K562 (cell line): ENCODE measurements at regions not wholly inside any gene's neighbourhood (a gene's known extent, or its start where the extent isn't known, plus 50 kb on each side); places are given as distances from the start of the nearest gene placed in this dataset.
A peak's percentile ranks its signal among the peaks of the same experiment; 100 is the strongest.

ENCODE experiments used
- FOSL1 ChIP-seq: fragments of 200-800 bp; sonication (Bioruptor generic); conservative IDR thresholded peaks from 2 replicates; pipeline ENCODE4 v1.6.1; 2016; ENCODE audit warnings: missing genetic modification characterization, missing compliant biosample characterization
- LCOR ChIP-seq: sonication (generic); formaldehyde crosslinking; IDR thresholded peaks from 2 replicates; pipeline ENCODE4 v1.8.0; 2022; ENCODE audit warnings: mild to moderate bottlenecking, missing genetic modification reagents
- MYBL2 ChIP-seq, 2 experiments: fragments of 450-650 bp in 1 of 2; sonication (generic) in 1 of 2; formaldehyde crosslinking in 1 of 2; IDR thresholded peaks; 2 replicates each; pipeline versions ENCODE4 v1.6.1 to v1.8.1; 2017 to 2022; ENCODE audit warnings: borderline replicate concordance in 1 of 2, inconsistent platforms in 1 of 2, low read depth in 1 of 2, mild to moderate bottlenecking in 1 of 2, missing genetic modification reagents in 1 of 2, moderate library complexity in 1 of 2
- NR2C1 ChIP-seq, 2 experiments: fragments of 450-650 bp; IDR thresholded peaks; 2 replicates each; pipeline ENCODE4 v1.6.1; 2017; ENCODE audit warnings: mild to moderate bottlenecking in 2 of 2, antibody characterized with exemption in 1 of 2, inconsistent platforms in 1 of 2, missing compliant biosample characterization in 1 of 2, missing genetic modification characterization in 1 of 2
- POLR2B ChIP-seq: fragments of 450-650 bp; IDR thresholded peaks from 2 replicates; pipeline ENCODE4 v1.6.1; 2018; ENCODE audit warnings: low read depth; ENCODE audit not compliant: partially characterized antibody
- SMAD4 ChIP-seq: fragments of 250-450 bp; sonication (Bioruptor Pico); conservative IDR thresholded peaks from 2 replicates; pipeline ENCODE4 v1.8.0; 2021; ENCODE audit warnings: inconsistent platforms, mild to moderate bottlenecking, moderate library complexity
- SMARCE1 ChIP-seq: fragments of 450-650 bp; IDR thresholded peaks from 2 replicates; pipeline ENCODE4 v1.7.1; 2016; ENCODE audit warnings: mild to moderate bottlenecking
- ZNF408 ChIP-seq: fragments of 250-450 bp; sonication (Bioruptor Pico); IDR thresholded peaks from 2 replicates; pipeline ENCODE4 v1.4.0; 2020; ENCODE audit warnings: low read depth, mild to moderate bottlenecking, moderate library complexity
- TF ChIP-seq, protein P1 (sequence below): fragments of 200-800 bp; sonication (Bioruptor generic); IDR thresholded peaks from 2 replicates; pipeline ENCODE4 v1.6.1; 2017; ENCODE audit warnings: missing genetic modification characterization, missing compliant biosample characterization
- TF ChIP-seq, protein P2 (sequence below), 2 experiments: fragments of 450-650 bp; formaldehyde crosslinking in 1 of 2; IDR thresholded peaks; 2 replicates each; pipeline versions ENCODE4 v1.4.0 to v1.6.1; 2014 to 2020; ENCODE audit warnings: mild to moderate bottlenecking in 2 of 2, borderline replicate concordance in 1 of 2, low read depth in 1 of 2
- TF ChIP-seq, protein P3 (sequence below), 2 experiments: fragments of 450-650 bp; IDR thresholded peaks; 2 replicates each; pipeline ENCODE4 v1.6.1; 2016
- TF ChIP-seq, protein P4 (sequence below): sonication (generic); formaldehyde crosslinking; IDR thresholded peaks from 2 replicates; pipeline ENCODE4 v1.8.1; 2023; ENCODE audit warnings: mild to moderate bottlenecking, missing genetic modification reagents

DNA sequence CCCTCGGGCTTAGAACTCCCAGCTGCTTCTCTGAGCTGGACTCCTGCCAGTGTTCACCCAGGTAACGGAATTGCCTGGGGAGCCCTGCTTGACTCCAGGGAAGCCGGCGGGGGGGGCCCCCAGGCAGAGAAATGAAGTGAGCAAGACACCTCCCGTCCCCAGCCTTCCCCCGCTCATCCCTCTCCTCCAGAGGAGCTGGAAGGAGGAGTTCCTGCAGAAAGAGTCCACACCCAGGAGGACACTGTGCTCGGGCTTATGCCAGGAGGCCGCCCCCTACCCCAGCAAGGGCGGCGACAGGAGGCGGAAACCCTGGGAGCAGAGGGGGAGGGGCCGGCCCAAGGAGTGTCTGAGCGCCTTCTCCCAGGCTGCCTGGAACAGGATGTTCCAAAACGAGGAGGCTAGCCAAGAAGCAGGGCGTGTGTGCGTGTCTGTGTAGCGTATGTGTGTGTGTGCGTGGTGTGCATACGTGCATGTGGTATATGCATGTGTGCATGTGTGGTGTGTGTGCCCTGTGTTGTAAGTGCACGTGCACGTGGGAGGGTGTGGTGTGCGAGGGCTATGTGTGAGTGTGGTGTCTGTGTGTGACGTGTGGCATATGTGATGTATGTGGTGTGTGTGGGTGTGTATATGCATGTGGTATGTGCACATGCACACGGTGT is 511.3 kb downstream of the SHQ1 start (continued):
- no peak for TF ChIP-seq MYBL2 (IDR thresholded peaks at IDR 0.05; ENCODE audit: low read depth)
- no peak for TF ChIP-seq MYBL2 (CRISPR knock-in tag; IDR thresholded peaks at IDR 0.05; ENCODE audit: borderline replicate concordance)
- peak; percentile 30 for TF ChIP-seq POLR2B
- TF ChIP-seq LCOR (CRISPR knock-in tag) = no peak
- TF ChIP-seq SMARCE1 = 0 out of 2 replicates have a peak, but pooled peaks have one; percentile 38
- TF ChIP-seq, protein P1, sequence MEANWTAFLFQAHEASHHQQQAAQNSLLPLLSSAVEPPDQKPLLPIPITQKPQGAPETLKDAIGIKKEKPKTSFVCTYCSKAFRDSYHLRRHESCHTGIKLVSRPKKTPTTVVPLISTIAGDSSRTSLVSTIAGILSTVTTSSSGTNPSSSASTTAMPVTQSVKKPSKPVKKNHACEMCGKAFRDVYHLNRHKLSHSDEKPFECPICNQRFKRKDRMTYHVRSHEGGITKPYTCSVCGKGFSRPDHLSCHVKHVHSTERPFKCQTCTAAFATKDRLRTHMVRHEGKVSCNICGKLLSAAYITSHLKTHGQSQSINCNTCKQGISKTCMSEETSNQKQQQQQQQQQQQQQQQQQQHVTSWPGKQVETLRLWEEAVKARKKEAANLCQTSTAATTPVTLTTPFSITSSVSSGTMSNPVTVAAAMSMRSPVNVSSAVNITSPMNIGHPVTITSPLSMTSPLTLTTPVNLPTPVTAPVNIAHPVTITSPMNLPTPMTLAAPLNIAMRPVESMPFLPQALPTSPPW (CRISPR knock-in tag) = peak; percentile 93
- TF ChIP-seq, protein P2, sequence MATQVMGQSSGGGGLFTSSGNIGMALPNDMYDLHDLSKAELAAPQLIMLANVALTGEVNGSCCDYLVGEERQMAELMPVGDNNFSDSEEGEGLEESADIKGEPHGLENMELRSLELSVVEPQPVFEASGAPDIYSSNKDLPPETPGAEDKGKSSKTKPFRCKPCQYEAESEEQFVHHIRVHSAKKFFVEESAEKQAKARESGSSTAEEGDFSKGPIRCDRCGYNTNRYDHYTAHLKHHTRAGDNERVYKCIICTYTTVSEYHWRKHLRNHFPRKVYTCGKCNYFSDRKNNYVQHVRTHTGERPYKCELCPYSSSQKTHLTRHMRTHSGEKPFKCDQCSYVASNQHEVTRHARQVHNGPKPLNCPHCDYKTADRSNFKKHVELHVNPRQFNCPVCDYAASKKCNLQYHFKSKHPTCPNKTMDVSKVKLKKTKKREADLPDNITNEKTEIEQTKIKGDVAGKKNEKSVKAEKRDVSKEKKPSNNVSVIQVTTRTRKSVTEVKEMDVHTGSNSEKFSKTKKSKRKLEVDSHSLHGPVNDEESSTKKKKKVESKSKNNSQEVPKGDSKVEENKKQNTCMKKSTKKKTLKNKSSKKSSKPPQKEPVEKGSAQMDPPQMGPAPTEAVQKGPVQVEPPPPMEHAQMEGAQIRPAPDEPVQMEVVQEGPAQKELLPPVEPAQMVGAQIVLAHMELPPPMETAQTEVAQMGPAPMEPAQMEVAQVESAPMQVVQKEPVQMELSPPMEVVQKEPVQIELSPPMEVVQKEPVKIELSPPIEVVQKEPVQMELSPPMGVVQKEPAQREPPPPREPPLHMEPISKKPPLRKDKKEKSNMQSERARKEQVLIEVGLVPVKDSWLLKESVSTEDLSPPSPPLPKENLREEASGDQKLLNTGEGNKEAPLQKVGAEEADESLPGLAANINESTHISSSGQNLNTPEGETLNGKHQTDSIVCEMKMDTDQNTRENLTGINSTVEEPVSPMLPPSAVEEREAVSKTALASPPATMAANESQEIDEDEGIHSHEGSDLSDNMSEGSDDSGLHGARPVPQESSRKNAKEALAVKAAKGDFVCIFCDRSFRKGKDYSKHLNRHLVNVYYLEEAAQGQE (IDR thresholded peaks at IDR 0.05; ENCODE audit: borderline replicate concordance) = peak; percentile 53
- TF ChIP-seq, protein P2 (CRISPR knock-in tag; IDR thresholded peaks at IDR 0.05; ENCODE audit: low read depth) = no peak
- TF ChIP-seq NR2C1 (IDR thresholded peaks at IDR 0.05) = 0 out of 2 replicates have a peak, but pooled peaks have one; percentile 15
- TF ChIP-seq NR2C1 (tag; IDR thresholded peaks at IDR 0.05) = no peak
- TF ChIP-seq, protein P3, sequence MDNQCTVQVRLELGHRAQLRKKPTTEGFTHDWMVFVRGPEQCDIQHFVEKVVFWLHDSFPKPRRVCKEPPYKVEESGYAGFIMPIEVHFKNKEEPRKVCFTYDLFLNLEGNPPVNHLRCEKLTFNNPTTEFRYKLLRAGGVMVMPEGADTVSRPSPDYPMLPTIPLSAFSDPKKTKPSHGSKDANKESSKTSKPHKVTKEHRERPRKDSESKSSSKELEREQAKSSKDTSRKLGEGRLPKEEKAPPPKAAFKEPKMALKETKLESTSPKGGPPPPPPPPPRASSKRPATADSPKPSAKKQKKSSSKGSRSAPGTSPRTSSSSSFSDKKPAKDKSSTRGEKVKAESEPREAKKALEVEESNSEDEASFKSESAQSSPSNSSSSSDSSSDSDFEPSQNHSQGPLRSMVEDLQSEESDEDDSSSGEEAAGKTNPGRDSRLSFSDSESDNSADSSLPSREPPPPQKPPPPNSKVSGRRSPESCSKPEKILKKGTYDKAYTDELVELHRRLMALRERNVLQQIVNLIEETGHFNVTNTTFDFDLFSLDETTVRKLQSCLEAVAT (IDR thresholded peaks at IDR 0.05) = peak; percentile 42 to 55; a peak in 2 of 4 replicates
- no peak for TF ChIP-seq FOSL1
- peak; percentile 63 for TF ChIP-seq SMAD4 (CRISPR knock-in tag)
- TF ChIP-seq, protein P4, sequence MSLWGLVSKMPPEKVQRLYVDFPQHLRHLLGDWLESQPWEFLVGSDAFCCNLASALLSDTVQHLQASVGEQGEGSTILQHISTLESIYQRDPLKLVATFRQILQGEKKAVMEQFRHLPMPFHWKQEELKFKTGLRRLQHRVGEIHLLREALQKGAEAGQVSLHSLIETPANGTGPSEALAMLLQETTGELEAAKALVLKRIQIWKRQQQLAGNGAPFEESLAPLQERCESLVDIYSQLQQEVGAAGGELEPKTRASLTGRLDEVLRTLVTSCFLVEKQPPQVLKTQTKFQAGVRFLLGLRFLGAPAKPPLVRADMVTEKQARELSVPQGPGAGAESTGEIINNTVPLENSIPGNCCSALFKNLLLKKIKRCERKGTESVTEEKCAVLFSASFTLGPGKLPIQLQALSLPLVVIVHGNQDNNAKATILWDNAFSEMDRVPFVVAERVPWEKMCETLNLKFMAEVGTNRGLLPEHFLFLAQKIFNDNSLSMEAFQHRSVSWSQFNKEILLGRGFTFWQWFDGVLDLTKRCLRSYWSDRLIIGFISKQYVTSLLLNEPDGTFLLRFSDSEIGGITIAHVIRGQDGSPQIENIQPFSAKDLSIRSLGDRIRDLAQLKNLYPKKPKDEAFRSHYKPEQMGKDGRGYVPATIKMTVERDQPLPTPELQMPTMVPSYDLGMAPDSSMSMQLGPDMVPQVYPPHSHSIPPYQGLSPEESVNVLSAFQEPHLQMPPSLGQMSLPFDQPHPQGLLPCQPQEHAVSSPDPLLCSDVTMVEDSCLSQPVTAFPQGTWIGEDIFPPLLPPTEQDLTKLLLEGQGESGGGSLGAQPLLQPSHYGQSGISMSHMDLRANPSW (CRISPR knock-in tag) = no peak
- no peak for TF ChIP-seq ZNF408 (CRISPR knock-in tag)
